ENCODE measurements at regions not wholly inside any gene's neighbourhood (a gene's known extent, or its start where the extent isn't known, plus 50 kb on each side); places are given as distances from the start of the nearest gene placed in this dataset.

GRCh38 chr5:7329712-7330111 lies 66.2 kb upstream of the ADCY2 start:
- no peak for DNase-seq (ENCODE audit: insufficient read length, low spot score)
- TF ChIP-seq, protein P1, sequence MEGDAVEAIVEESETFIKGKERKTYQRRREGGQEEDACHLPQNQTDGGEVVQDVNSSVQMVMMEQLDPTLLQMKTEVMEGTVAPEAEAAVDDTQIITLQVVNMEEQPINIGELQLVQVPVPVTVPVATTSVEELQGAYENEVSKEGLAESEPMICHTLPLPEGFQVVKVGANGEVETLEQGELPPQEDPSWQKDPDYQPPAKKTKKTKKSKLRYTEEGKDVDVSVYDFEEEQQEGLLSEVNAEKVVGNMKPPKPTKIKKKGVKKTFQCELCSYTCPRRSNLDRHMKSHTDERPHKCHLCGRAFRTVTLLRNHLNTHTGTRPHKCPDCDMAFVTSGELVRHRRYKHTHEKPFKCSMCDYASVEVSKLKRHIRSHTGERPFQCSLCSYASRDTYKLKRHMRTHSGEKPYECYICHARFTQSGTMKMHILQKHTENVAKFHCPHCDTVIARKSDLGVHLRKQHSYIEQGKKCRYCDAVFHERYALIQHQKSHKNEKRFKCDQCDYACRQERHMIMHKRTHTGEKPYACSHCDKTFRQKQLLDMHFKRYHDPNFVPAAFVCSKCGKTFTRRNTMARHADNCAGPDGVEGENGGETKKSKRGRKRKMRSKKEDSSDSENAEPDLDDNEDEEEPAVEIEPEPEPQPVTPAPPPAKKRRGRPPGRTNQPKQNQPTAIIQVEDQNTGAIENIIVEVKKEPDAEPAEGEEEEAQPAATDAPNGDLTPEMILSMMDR (IDR thresholded peaks at IDR 0.05; ENCODE audit: insufficient read depth, missing control alignments): no peak
- FAIRE-seq: no peak

DNA sequence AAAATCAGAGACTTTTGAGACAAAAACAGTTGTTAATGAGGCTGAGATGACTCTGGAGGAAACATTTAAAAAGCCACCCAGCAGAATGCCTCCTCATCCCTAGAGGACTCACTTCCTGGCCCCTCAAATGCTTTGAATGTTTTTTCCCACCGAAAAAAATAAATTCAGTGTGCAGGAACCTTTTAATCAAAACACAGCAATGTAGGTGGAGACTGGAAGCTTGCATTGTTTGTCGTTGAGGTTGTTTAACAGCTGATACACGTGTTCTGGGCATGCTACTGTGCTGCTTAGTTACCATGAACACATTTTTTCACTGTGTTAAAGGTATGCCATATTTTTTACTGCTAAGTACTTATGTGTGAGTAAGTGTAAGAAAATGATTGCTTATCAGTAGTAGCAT lies 65.7 kb upstream of the ADCY2 start:
- DNase-seq (ENCODE audit: insufficient read length, low spot score) (no peak), FAIRE-seq (no peak)
- TF ChIP-seq, protein P1 (IDR thresholded peaks at IDR 0.05; ENCODE audit: insufficient read depth, missing control alignments): no peak

DNA sequence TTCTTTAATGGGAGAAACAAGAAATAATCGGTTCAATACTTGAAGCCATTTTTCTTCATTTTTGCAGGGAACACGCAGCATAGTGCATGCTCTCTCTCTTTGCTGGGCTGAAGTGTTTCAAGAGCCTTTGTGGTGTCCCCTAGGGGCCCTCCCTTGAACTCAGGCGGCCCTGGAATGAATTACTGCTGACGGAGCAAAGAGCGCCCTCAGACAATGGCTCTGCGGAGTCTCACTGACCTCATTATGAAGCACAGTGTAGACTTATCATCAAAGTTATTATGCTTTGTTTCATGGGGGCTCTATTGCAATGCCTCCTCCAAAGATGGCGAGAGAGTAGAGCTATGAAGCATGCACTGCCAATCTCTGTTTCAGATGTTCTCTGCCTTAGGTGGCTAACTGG lies 64.8 kb upstream of the ADCY2 start:
- DNase-seq (ENCODE audit: insufficient read length, low spot score): no peak
- TF ChIP-seq, protein P1 (IDR thresholded peaks at IDR 0.05; ENCODE audit: insufficient read depth, missing control alignments): no peak
- FAIRE-seq: no peak

Data from D721Med (cell line).